Vagina (tissue), 2 donors: ENCODE measurements at regions not wholly inside any gene's neighbourhood (a gene's known extent, or its start where the extent isn't known, plus 50 kb on each side); places are given as distances from the start of the nearest gene placed in this dataset.

Experiments
- POLR2AphosphoS5 ChIP-seq, 2 donors: sonication (generic); formaldehyde crosslinking; IDR thresholded peaks; one replicate each; pipeline ENCODE4 v1.9.0; 2017; ENCODE audit warnings: antibody characterized with exemption in 2 of 2, mild to moderate bottlenecking in 2 of 2, low read depth in 1 of 2; ENCODE audit not compliant: insufficient read depth in 1 of 2
- TF ChIP-seq, protein P1 (sequence below), 3 experiments: fragments of 450-650 bp in 2 of 3; fragments of 200-600 bp in 1 of 3; sonication (generic) in 1 of 3; IDR thresholded peaks; one replicate each; pipeline ENCODE4 v1.5.1; 2017 to 2019; ENCODE audit warnings: antibody characterized with exemption in 3 of 3, mild to moderate bottlenecking in 2 of 3, moderate library complexity in 2 of 3

DNA sequence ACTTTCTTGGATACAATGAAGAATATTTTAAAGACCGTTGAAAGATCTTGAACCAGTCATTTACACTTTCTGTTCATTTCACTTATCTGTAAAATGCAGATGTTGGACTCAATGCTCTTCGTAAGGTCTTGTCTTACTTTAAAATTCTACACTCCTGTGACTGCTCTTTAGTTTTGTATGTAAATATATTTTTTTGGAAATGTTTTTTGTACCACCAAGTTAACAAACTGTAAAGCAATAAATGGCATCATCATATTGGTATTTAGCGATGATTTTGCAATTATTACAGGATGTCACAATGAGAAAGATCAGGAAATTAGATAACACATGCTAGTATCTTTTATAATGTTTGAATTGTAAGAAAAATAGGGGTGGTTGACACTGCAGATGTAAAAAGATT lies 80.8 kb upstream of the GNAQ start:
- TF ChIP-seq, protein P1, sequence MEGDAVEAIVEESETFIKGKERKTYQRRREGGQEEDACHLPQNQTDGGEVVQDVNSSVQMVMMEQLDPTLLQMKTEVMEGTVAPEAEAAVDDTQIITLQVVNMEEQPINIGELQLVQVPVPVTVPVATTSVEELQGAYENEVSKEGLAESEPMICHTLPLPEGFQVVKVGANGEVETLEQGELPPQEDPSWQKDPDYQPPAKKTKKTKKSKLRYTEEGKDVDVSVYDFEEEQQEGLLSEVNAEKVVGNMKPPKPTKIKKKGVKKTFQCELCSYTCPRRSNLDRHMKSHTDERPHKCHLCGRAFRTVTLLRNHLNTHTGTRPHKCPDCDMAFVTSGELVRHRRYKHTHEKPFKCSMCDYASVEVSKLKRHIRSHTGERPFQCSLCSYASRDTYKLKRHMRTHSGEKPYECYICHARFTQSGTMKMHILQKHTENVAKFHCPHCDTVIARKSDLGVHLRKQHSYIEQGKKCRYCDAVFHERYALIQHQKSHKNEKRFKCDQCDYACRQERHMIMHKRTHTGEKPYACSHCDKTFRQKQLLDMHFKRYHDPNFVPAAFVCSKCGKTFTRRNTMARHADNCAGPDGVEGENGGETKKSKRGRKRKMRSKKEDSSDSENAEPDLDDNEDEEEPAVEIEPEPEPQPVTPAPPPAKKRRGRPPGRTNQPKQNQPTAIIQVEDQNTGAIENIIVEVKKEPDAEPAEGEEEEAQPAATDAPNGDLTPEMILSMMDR (IDR thresholded peaks at IDR 0.05), result no peak
- no peak for TF ChIP-seq POLR2AphosphoS5 (IDR thresholded peaks at IDR 0.05; ENCODE audit: insufficient read depth in 1 of 2, low read depth in 1 of 2)
